ENCODE measurements at regions not wholly inside any gene's neighbourhood (a gene's known extent, or its start where the extent isn't known, plus 50 kb on each side); places are given as distances from the start of the nearest gene placed in this dataset.

GRCh38 chr13:22285867-22286266 lies 615.0 kb downstream of the FGF9 start:
- no peak overlapping the region for H3K27ac ChIP-seq
- H3K27me3 ChIP-seq = no peaks in the 10 kb centered on the region
- no peak for DNase-seq (ENCODE audit: low spot score in 2 of 2)
- TF ChIP-seq POLR2AphosphoS5 (IDR thresholded peaks at IDR 0.05) (no peak), CTCF (IDR thresholded peaks at IDR 0.05) (no peak), POLR2A (IDR thresholded peaks at IDR 0.05) (no peak)
- intact Hi-C loops (cut with DNase I; ENCODE audit: low total_unique reads) = no loop called here
- no peaks in the 10 kb centered on the region for H3K36me3 ChIP-seq
- no peaks in the 10 kb centered on the region for H3K9me3 ChIP-seq
- no peaks in the 10 kb centered on the region for H3K4me1 ChIP-seq
- no peak overlapping the region for H3K4me3 ChIP-seq

- no peak overlapping the region for H3K27ac ChIP-seq
- H3K27me3 ChIP-seq = no peaks in the 10 kb centered on the region
- H3K9me3 ChIP-seq = no peaks in the 10 kb centered on the region
- no peak overlapping the region for H3K4me3 ChIP-seq
- H3K36me3 ChIP-seq = no peaks in the 10 kb centered on the region
- no peak for DNase-seq (ENCODE audit: low spot score in 2 of 2)
- TF ChIP-seq CTCF (IDR thresholded peaks at IDR 0.05) = no peak
- no peak for TF ChIP-seq POLR2AphosphoS5 (IDR thresholded peaks at IDR 0.05)
- TF ChIP-seq POLR2A (IDR thresholded peaks at IDR 0.05) = no peak
- no peaks in the 10 kb centered on the region for H3K4me1 ChIP-seq
- intact Hi-C loops (cut with DNase I; ENCODE audit: low total_unique reads) = no loop called here
Observed at GRCh38 chr13:22286338-22286737, 615.5 kb downstream of the FGF9 start.

GRCh38 chr13:22287343-22287920 lies 616.6 kb downstream of the FGF9 start:
- no peak for DNase-seq (ENCODE audit: low spot score in 2 of 2)

DNA sequence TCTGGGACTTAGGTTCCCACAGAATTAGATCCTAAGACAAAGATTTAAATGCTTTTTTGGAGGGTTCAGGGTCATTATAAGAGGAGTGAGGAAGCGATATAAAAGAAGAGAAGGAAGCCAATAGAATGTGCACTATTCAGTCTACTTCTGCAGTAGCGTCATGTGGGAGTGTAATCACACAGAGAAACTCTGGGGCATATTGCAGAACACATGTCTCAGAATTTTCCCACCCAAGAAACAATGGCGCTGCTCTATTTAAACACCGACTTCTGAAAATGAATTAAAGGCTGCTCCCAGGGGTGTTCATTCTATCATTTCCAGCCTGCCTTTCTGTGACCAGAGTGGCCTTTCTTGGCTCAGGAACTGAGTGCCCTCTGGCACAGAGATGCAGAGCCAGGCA lies 617.6 kb downstream of the FGF9 start:
- Histone ChIP-seq H3K36me3 (no peaks in the 10 kb centered on the region), H3K4me1 (no peaks in the 10 kb centered on the region), H3K9me3 (no peaks in the 10 kb centered on the region), H3K27ac (no peak overlapping the region), H3K4me3 (no peak overlapping the region), H3K27me3 (no peaks in the 10 kb centered on the region)
- no peak for DNase-seq (ENCODE audit: low spot score in 2 of 2)
- TF ChIP-seq POLR2A (IDR thresholded peaks at IDR 0.05) (no peak), POLR2AphosphoS5 (IDR thresholded peaks at IDR 0.05) (no peak), CTCF (IDR thresholded peaks at IDR 0.05) (no peak)
- intact Hi-C loops (cut with DNase I; ENCODE audit: low total_unique reads) = no loop called here

More at GRCh38 chr13:22287343-22287920, 616.6 kb downstream of the FGF9 start:
- intact Hi-C loops (cut with DNase I; ENCODE audit: low total_unique reads) = no loop called here
- TF ChIP-seq POLR2AphosphoS5 (IDR thresholded peaks at IDR 0.05) = no peak
- TF ChIP-seq CTCF (IDR thresholded peaks at IDR 0.05) = no peak
- TF ChIP-seq POLR2A (IDR thresholded peaks at IDR 0.05) = no peak
- Histone ChIP-seq H3K27ac (no peak overlapping the region), H3K27me3 (no peaks in the 10 kb centered on the region), H3K36me3 (no peaks in the 10 kb centered on the region), H3K4me1 (no peaks in the 10 kb centered on the region), H3K9me3 (no peaks in the 10 kb centered on the region), H3K4me3 (no peak overlapping the region)

GRCh38 chr13:22289711-22290110 lies 618.8 kb downstream of the FGF9 start:
- Histone ChIP-seq H3K27ac (no peak overlapping the region), H3K4me3 (no peak overlapping the region), H3K4me1 (no peaks in the 10 kb centered on the region), H3K9me3 (no peaks in the 10 kb centered on the region), H3K36me3 (no peaks in the 10 kb centered on the region), H3K27me3 (no peaks in the 10 kb centered on the region)
- intact Hi-C loops (cut with DNase I; ENCODE audit: low total_unique reads) = no loop called here
- no peak for DNase-seq (ENCODE audit: low spot score in 2 of 2)
- TF ChIP-seq CTCF (IDR thresholded peaks at IDR 0.05) (no peak), POLR2AphosphoS5 (IDR thresholded peaks at IDR 0.05) (no peak), POLR2A (IDR thresholded peaks at IDR 0.05) (no peak)
